Endothelial cell of umbilical vein (primary cell): ENCODE measurements at regions not wholly inside any gene's neighbourhood (a gene's known extent, or its start where the extent isn't known, plus 50 kb on each side); places are given as distances from the start of the nearest gene placed in this dataset.

Experiments used
- BruUV-seq: library from RNA; stranded (reverse); fragments of 400-500 nt; replicated peaks from 2 replicates; lab custom pipeline; 2021; lab: Mats Ljungman, UMichigan
- CTCF ChIA-PET: fragments of 300-600, 350-600 bp; sonication (Branson Sonifier 250); formaldehyde crosslinking; loops from one replicate; lab custom pipeline; 2021; ENCODE audit warnings: antibody characterized with exemption, inconsistent platforms; lab: Charles Lee
- POLR2A ChIA-PET: fragments of 300-600, 350-600 bp; sonication (Branson Sonifier 250); formaldehyde crosslinking; loops from one replicate; lab custom pipeline; 2021; ENCODE audit warnings: antibody characterized with exemption, inconsistent platforms; lab: Charles Lee
- DNase-seq: peaks from one replicate; pipeline ENCODE4 v3.0.0-alpha.2; 2011; ENCODE audit warnings: low read depth, low spot score
- FAIRE-seq: peaks from 2 replicates; lab custom pipeline; 2011; peaks lifted over from hg19 to GRCh38; lab: Jason Lieb, UNC
- H2AFZ ChIP-seq: 2 replicates; pipeline ENCODE4 v1.6.0; 2012; ENCODE audit warnings: low read depth, low read length, control low read depth, inconsistent platforms
- H3K27ac ChIP-seq: 2 replicates; pipeline ENCODE4 v1.5.1; 2011; ENCODE audit warnings: low read depth, mild to moderate bottlenecking, control low read depth, low read length, moderate library complexity; ENCODE audit not compliant: insufficient read depth
- H3K27me3 ChIP-seq, 2 experiments: 2 replicates each; pipeline versions ENCODE4 v1.6.0 to v1.6.1; 2011; ENCODE audit warnings: low read length in 2 of 2, mixed read lengths in 1 of 2; ENCODE audit not compliant: control insufficient read depth in 2 of 2, insufficient read depth in 2 of 2
- H3K36me3 ChIP-seq, 2 experiments: 2 replicates in 1 of 2; 3 replicates in 1 of 2; pipeline ENCODE4 v1.5.1; 2011; ENCODE audit warnings: low read length in 2 of 2, mild to moderate bottlenecking in 1 of 2, moderate library complexity in 1 of 2; ENCODE audit not compliant: control insufficient read depth in 2 of 2, insufficient read depth in 2 of 2; ENCODE audit errors: extremely low read depth in 1 of 2
- H3K4me1 ChIP-seq: 3 replicates; pipeline ENCODE4 v1.5.1; 2011; ENCODE audit warnings: mild to moderate bottlenecking, low read length; ENCODE audit not compliant: control insufficient read depth, insufficient read depth; ENCODE audit errors: extremely low read depth
- H3K4me2 ChIP-seq: 2 replicates; pipeline ENCODE4 v1.6.1; 2011; ENCODE audit warnings: low read length, control low read depth, mixed read lengths; ENCODE audit not compliant: insufficient read depth
- H3K4me3 ChIP-seq, 3 experiments: fragments of 200-600 bp in 1 of 3; sonication (generic), shearing (Covaris generic) in 1 of 3; replicated peaks in 1 of 3; 2 replicates each; pipeline ENCODE4 v1.5.1; 2011 to 2016; ENCODE audit warnings: control low read depth in 3 of 3, low read length in 3 of 3, mild to moderate bottlenecking in 2 of 3, inconsistent platforms in 1 of 3, low read depth in 1 of 3, moderate library complexity in 1 of 3; ENCODE audit not compliant: insufficient read depth in 1 of 3
- H3K79me2 ChIP-seq: 2 replicates; pipeline ENCODE4 v1.6.0; 2012; ENCODE audit warnings: low read length, inconsistent platforms; ENCODE audit not compliant: control insufficient read depth, insufficient read depth
- H3K9ac ChIP-seq: replicated peaks from 2 replicates; pipeline ENCODE3; 2011; ENCODE audit warnings: low read length, control low read depth; ENCODE audit not compliant: insufficient read depth; ENCODE audit errors: extremely low read depth
- H3K9me1 ChIP-seq: replicated peaks from 3 replicates; pipeline ENCODE4 v1.6.0; 2011; ENCODE audit warnings: mild to moderate bottlenecking, low read length; ENCODE audit not compliant: control insufficient read depth, insufficient read depth; ENCODE audit errors: extremely low read depth
- H3K9me3 ChIP-seq: replicated peaks from 2 replicates; pipeline ENCODE4 v1.5.1; 2012; ENCODE audit warnings: low read length, inconsistent platforms; ENCODE audit not compliant: control insufficient read depth, insufficient read depth
- H4K20me1 ChIP-seq: replicated peaks from 2 replicates; pipeline ENCODE3; 2011; ENCODE audit warnings: mild to moderate bottlenecking, low read length; ENCODE audit not compliant: control insufficient read depth, insufficient read depth; ENCODE audit errors: extremely low read depth
- FOS ChIP-seq: IDR thresholded peaks from 2 replicates; pipeline ENCODE4 v1.6.1; 2011; ENCODE audit warnings: mild to moderate bottlenecking, low read length, moderate library complexity, borderline replicate concordance; ENCODE audit not compliant: insufficient read depth
- GATA2 ChIP-seq: IDR thresholded peaks from 2 replicates; pipeline ENCODE4 v1.7.0; 2011; ENCODE audit warnings: low read depth, mild to moderate bottlenecking, moderate library complexity, mixed read lengths, low read length; ENCODE audit not compliant: insufficient read length, insufficient read depth
- JUN ChIP-seq: IDR thresholded peaks from 2 replicates; pipeline ENCODE4 v1.6.1; 2011; ENCODE audit warnings: borderline replicate concordance, low read depth; ENCODE audit not compliant: insufficient read length, insufficient read depth
- POLR2A ChIP-seq: IDR thresholded peaks from 2 replicates; pipeline ENCODE4 v1.6.1; 2012; ENCODE audit warnings: low read depth, mild to moderate bottlenecking, control low read depth, low read length
- POLR2AphosphoS5 ChIP-seq: IDR thresholded peaks from 2 replicates; pipeline ENCODE4 v1.6.1; 2012; ENCODE audit warnings: low read depth, mild to moderate bottlenecking, control low read depth, low read length, moderate library complexity; ENCODE audit not compliant: insufficient read depth
- dilution Hi-C: fragments of 300-500 bp; cut with MboI; formaldehyde crosslinking; loops from one replicate; pipeline ENCODE4 v1.15.0; 2019; ENCODE audit warnings: low sequenced_read_pairs; ENCODE audit not compliant: extremely low pct_ligation_motif_present
- intact Hi-C: fragments of 100-400 bp; cut with micrococcal nuclease; formaldehyde crosslinking; loops from one replicate; pipeline ENCODE4 v1.10.0; 2022
- TF ChIP-seq, protein P1 (sequence below), 2 donors: IDR thresholded peaks; 1 replicate in 1 of 2; 2 replicates in 1 of 2; pipeline ENCODE4 v1.5.1; 2011; ENCODE audit warnings: low read length in 2 of 2, mild to moderate bottlenecking in 2 of 2, moderate library complexity in 2 of 2, control low read depth in 1 of 2, inconsistent platforms in 1 of 2, low read depth in 1 of 2; ENCODE audit not compliant: insufficient read depth in 1 of 2; ENCODE audit errors: extremely low read depth in 1 of 2

DNA sequence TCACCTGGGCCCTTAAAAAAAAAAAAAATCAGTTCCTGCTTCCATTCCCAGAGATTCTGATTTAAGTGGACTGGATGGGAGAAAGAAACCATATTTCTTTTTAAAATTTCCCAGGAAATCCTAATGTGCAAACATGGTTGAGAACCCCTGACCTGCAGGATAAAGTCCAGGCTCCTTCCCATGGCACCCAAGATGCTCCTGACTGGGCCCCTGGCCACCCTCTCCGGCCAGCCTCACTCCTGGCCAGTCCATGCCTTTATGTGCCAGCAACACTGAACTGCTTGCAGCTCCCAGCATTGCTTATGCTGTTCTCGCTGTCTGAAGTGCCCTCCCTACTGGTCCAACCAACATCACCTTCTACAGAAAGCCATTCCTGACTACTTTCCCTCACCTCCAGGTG lies 93.9 kb downstream of the TEX35 start:
- Histone ChIP-seq H3K4me2 (no peak overlapping the region), H3K9me1 (no peaks in the 10 kb centered on the region), H3K36me3 (no peaks in the 10 kb centered on the region), H3K79me2 (no peaks in the 10 kb centered on the region), H2AFZ (no peak overlapping the region), H3K4me1 (peaks cover 2% of the 10 kb centered on the region), H3K9ac (no peak overlapping the region), H3K4me3 (no peak overlapping the region), H3K27me3 (no peaks in the 10 kb centered on the region), H3K27ac (no peak overlapping the region), H3K9me3 (no peaks in the 10 kb centered on the region), H4K20me1 (no peaks in the 10 kb centered on the region)
- TF ChIP-seq POLR2AphosphoS5 (no peak), POLR2A (no peak), GATA2 (no peak), JUN (no peak), FOS (no peak)
- TF ChIP-seq, protein P1, sequence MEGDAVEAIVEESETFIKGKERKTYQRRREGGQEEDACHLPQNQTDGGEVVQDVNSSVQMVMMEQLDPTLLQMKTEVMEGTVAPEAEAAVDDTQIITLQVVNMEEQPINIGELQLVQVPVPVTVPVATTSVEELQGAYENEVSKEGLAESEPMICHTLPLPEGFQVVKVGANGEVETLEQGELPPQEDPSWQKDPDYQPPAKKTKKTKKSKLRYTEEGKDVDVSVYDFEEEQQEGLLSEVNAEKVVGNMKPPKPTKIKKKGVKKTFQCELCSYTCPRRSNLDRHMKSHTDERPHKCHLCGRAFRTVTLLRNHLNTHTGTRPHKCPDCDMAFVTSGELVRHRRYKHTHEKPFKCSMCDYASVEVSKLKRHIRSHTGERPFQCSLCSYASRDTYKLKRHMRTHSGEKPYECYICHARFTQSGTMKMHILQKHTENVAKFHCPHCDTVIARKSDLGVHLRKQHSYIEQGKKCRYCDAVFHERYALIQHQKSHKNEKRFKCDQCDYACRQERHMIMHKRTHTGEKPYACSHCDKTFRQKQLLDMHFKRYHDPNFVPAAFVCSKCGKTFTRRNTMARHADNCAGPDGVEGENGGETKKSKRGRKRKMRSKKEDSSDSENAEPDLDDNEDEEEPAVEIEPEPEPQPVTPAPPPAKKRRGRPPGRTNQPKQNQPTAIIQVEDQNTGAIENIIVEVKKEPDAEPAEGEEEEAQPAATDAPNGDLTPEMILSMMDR (IDR thresholded peaks at IDR 0.05; ENCODE audit: extremely low read depth in 1 of 2, insufficient read depth in 1 of 2, low read depth in 1 of 2, low read length in 2 of 2) = no peak
- ChIA-PET POLR2A (no interaction called here), CTCF (no interaction called here)
- dilution Hi-C loops (no loop called here), intact Hi-C loops (no loop called here)
- no peak for FAIRE-seq
- no TSS peak for BruUV-seq
- DNase-seq = no peak
